Mesenchymal stem cell (in vitro differentiated cells and primary cell): ENCODE measurements at regions not wholly inside any gene's neighbourhood (a gene's known extent, or its start where the extent isn't known, plus 50 kb on each side); places are given as distances from the start of the nearest gene placed in this dataset.

ENCODE experiments used
- DNase-seq: peaks from one replicate; pipeline ENCODE4 v3.0.0-alpha.2; 2013
- H2AFZ ChIP-seq: one replicate; pipeline ENCODE4 v1.6.1; 2013; ENCODE audit warnings: low read depth, mild to moderate bottlenecking, control low read depth, inconsistent platforms, low read length, moderate library complexity
- H2AK5ac ChIP-seq: 2 replicates; pipeline ENCODE4 v1.6.1; 2013; ENCODE audit warnings: low read length, moderate library complexity, mild to moderate bottlenecking, inconsistent platforms; ENCODE audit not compliant: severe bottlenecking
- H2BK120ac ChIP-seq: one replicate; pipeline ENCODE4 v1.6.1; 2013; ENCODE audit warnings: low read depth, mild to moderate bottlenecking, inconsistent platforms, low read length, moderate library complexity
- H2BK12ac ChIP-seq, 2 experiments: one replicate each; pipeline ENCODE4 v1.6.1; 2013; ENCODE audit warnings: inconsistent platforms in 2 of 2, low read length in 2 of 2, mild to moderate bottlenecking in 2 of 2, moderate library complexity in 2 of 2, control low read depth in 1 of 2
- H2BK15ac ChIP-seq: one replicate; pipeline ENCODE4 v1.6.1; 2013; ENCODE audit warnings: mild to moderate bottlenecking, low read depth, inconsistent platforms; ENCODE audit not compliant: poor library complexity, severe bottlenecking
- H2BK5ac ChIP-seq: 2 replicates; pipeline ENCODE4 v1.6.1; 2013; ENCODE audit warnings: low read depth, mild to moderate bottlenecking, low read length, control low read depth, inconsistent platforms; ENCODE audit not compliant: poor library complexity, severe bottlenecking
- H3K14ac ChIP-seq, 2 experiments: one replicate each; pipeline ENCODE4 v1.6.1; 2013; ENCODE audit warnings: inconsistent platforms in 2 of 2, low read length in 2 of 2, control low read depth in 1 of 2, mild to moderate bottlenecking in 1 of 2, moderate library complexity in 1 of 2
- H3K18ac ChIP-seq, 2 experiments: one replicate each; pipeline ENCODE4 v1.6.1; 2013; ENCODE audit warnings: inconsistent platforms in 2 of 2, low read length in 2 of 2, control low read depth in 1 of 2, low read depth in 1 of 2, mild to moderate bottlenecking in 1 of 2
- H3K23ac ChIP-seq, 2 experiments: one replicate each; pipeline ENCODE4 v1.6.1; 2013; ENCODE audit warnings: inconsistent platforms in 2 of 2, low read length in 2 of 2, mild to moderate bottlenecking in 2 of 2, moderate library complexity in 2 of 2, control low read depth in 1 of 2
- H3K27ac ChIP-seq: 2 replicates; pipeline ENCODE4 v1.5.1; 2013; ENCODE audit warnings: mild to moderate bottlenecking, moderate library complexity, low read length, control low read depth, inconsistent platforms; ENCODE audit not compliant: poor library complexity, severe bottlenecking
- H3K27me3 ChIP-seq, 2 experiments: 2 replicates each; pipeline versions ENCODE4 v1.6.1 to v1.7.0; 2013; ENCODE audit warnings: low read length in 2 of 2, mild to moderate bottlenecking in 2 of 2, moderate library complexity in 2 of 2, control low read depth in 1 of 2, inconsistent platforms in 1 of 2; ENCODE audit not compliant: control insufficient read depth in 1 of 2, insufficient read depth in 1 of 2
- H3K36me3 ChIP-seq, 2 experiments: 2 replicates each; pipeline versions ENCODE4 v1.6.1 to v1.7.0; 2013; ENCODE audit warnings: low read length in 2 of 2, control low read depth in 1 of 2, inconsistent platforms in 1 of 2, low read depth in 1 of 2, mild to moderate bottlenecking in 1 of 2; ENCODE audit not compliant: insufficient read depth in 2 of 2, control insufficient read depth in 1 of 2
- H3K4ac ChIP-seq, 2 experiments: one replicate each; pipeline ENCODE4 v1.6.1; 2013; ENCODE audit warnings: inconsistent platforms in 2 of 2, low read length in 2 of 2, mild to moderate bottlenecking in 2 of 2, moderate library complexity in 2 of 2, control low read depth in 1 of 2, low read depth in 1 of 2
- H3K4me1 ChIP-seq: 2 replicates; pipeline ENCODE4 v1.6.1; 2013; ENCODE audit warnings: low read depth, low read length, control low read depth; ENCODE audit not compliant: control insufficient read depth, insufficient read depth
- H3K4me2 ChIP-seq: 2 replicates; pipeline ENCODE4 v1.6.1; 2013; ENCODE audit warnings: low read length, mild to moderate bottlenecking, inconsistent platforms; ENCODE audit not compliant: poor library complexity, severe bottlenecking
- H3K4me3 ChIP-seq, 2 experiments: 2 replicates each; pipeline versions ENCODE4 v1.5.1 to v1.7.0; 2013; ENCODE audit warnings: low read length in 2 of 2, mild to moderate bottlenecking in 2 of 2, control low read depth in 1 of 2, low read depth in 1 of 2; ENCODE audit not compliant: insufficient read depth in 1 of 2
- H3K79me1 ChIP-seq: replicated peaks from 2 replicates; pipeline ENCODE4 v1.6.1; 2013; ENCODE audit warnings: mild to moderate bottlenecking, control low read depth, low read length, inconsistent platforms; ENCODE audit not compliant: poor library complexity, severe bottlenecking
- H3K9ac ChIP-seq: 2 replicates; pipeline ENCODE4 v1.7.0; 2013; ENCODE audit warnings: mild to moderate bottlenecking, low read length, moderate library complexity
- H3K9me3 ChIP-seq: 2 replicates; pipeline ENCODE4 v1.7.0; 2013; ENCODE audit warnings: mild to moderate bottlenecking, low read length; ENCODE audit not compliant: control insufficient read depth
- H4K8ac ChIP-seq: one replicate; pipeline ENCODE4 v1.6.1; 2013; ENCODE audit warnings: inconsistent platforms, mild to moderate bottlenecking, low read length, moderate library complexity
- H4K91ac ChIP-seq: one replicate; pipeline ENCODE4 v1.6.1; 2013; ENCODE audit warnings: mild to moderate bottlenecking, low read length, inconsistent platforms
- WGBS: methylation state at CpG from one replicate; pipeline ENCODE4 v1.1.7; 2013; ENCODE audit warnings: mixed read lengths; 5-methylcytosine and 5-hydroxymethylcytosine counted together

DNA sequence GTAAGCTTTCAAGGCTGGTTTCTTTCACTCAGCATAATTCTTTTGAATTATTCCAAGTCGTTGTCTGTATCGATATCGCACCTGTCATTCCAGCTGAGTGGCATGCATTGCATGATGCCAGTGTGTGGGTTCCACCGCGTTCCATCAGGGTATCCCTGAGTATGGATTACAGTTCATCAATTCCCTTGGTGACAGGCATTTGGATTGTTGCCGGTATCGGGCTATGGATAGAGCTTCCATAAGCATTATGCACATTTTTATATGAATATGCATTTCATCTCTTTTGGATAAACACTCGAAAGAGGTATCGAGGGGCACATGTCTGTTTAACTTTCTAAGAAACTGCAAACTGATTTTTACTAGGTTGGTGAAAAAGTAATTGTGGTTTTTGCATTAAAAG is 698.8 kb downstream of the BRD1 start:
- Histone ChIP-seq H3K9me3 (no peaks in the 10 kb centered on the region), H3K36me3 (no peaks in the 10 kb centered on the region), H3K9ac (no peak overlapping the region), H3K4me2 (no peak overlapping the region), H4K8ac (no peak overlapping the region), H3K4me3 (no peak overlapping the region), H3K4ac (no peak overlapping the region), H3K4me1 (no peaks in the 10 kb centered on the region), H2BK12ac (no peak overlapping the region), H3K18ac (no peak overlapping the region), H3K14ac (no peak overlapping the region), H2AFZ (no peak overlapping the region), H3K27me3 (peaks cover 0 to 3% of the 10 kb centered on the region in 2 experiments), H3K27ac (no peak overlapping the region), H4K91ac (no peak overlapping the region), H2BK5ac (no peak overlapping the region), H2BK120ac (no peak overlapping the region), H2AK5ac (no peak overlapping the region), H2BK15ac (no peak overlapping the region), H3K79me1 (no peaks in the 10 kb centered on the region), H3K23ac (no peak overlapping the region)
- DNase-seq = no peak
- 96% methylated on average over 7 of the region's 9 CpGs for WGBS

DNA sequence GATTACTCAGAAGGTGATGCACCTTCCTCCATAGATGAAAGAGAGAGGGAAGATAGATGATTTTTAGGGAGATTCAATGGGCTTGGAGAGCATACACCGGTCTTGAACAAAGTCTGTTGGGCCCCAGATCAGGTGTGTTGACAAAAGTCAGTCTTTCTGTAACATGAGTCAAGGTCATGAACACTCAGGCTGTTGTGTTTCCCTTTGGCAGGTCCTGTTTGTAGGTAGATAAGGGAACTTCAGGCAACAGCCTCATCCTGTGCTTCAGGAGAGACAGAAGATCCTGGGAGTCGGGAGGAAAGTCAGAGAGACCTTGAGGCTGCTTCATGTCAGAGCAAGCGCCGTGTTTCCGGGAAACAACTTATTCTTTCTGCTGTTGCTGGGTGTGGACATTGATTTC is 703.1 kb downstream of the BRD1 start:
- DNase-seq = no peak
- no peak overlapping the region for H3K4ac ChIP-seq
- H3K9ac ChIP-seq = no peak overlapping the region
- no peak overlapping the region for H2BK12ac ChIP-seq
- no peak overlapping the region for H3K14ac ChIP-seq
- no peaks in the 10 kb centered on the region for H3K79me1 ChIP-seq
- no peak overlapping the region for H3K23ac ChIP-seq
- no peak overlapping the region for H2BK5ac ChIP-seq
- H3K27me3 ChIP-seq = peaks cover 0 to 5% of the 10 kb centered on the region in 2 experiments
- H2BK120ac ChIP-seq = no peak overlapping the region
- H4K8ac ChIP-seq = no peak overlapping the region
- no peak overlapping the region for H3K18ac ChIP-seq
- no peaks in the 10 kb centered on the region for H3K36me3 ChIP-seq
- H3K27ac ChIP-seq = no peak overlapping the region
- no peak overlapping the region for H4K91ac ChIP-seq
- WGBS = 78% methylated on average over 5 of the region's 5 CpGs
- no peak overlapping the region for H2AFZ ChIP-seq
- H3K4me1 ChIP-seq = no peaks in the 10 kb centered on the region
- no peak overlapping the region for H2BK15ac ChIP-seq
- no peak overlapping the region for H3K4me3 ChIP-seq
- H3K4me2 ChIP-seq = no peak overlapping the region
- no peak overlapping the region for H2AK5ac ChIP-seq
- no peaks in the 10 kb centered on the region for H3K9me3 ChIP-seq

- Histone ChIP-seq H3K4ac (no peak overlapping the region), H3K9ac (no peak overlapping the region), H2BK15ac (no peak overlapping the region), H3K79me1 (no peaks in the 10 kb centered on the region), H2AFZ (no peak overlapping the region), H4K8ac (no peak overlapping the region), H3K4me2 (no peak overlapping the region), H3K4me1 (no peaks in the 10 kb centered on the region), H3K4me3 (peak overlapping the region in 1 of 2 experiments; percentile 8), H3K14ac (no peak overlapping the region), H3K27me3 (peaks cover 0 to 5% of the 10 kb centered on the region in 2 experiments), H2BK12ac (no peak overlapping the region), H3K27ac (no peak overlapping the region), H3K23ac (no peak overlapping the region), H2BK120ac (no peak overlapping the region), H3K36me3 (no peaks in the 10 kb centered on the region), H3K18ac (no peak overlapping the region), H3K9me3 (no peaks in the 10 kb centered on the region), H4K91ac (peak overlapping the region; percentile 72), H2BK5ac (no peak overlapping the region), H2AK5ac (no peak overlapping the region)
- WGBS = 67% methylated on average over 11 of the region's 11 CpGs
- no peak for DNase-seq
These were observed 704.0 kb downstream of the BRD1 start for GRCh38 chr22:49123621-49124192.

GRCh38 chr22:49119551-49119952 is 708.1 kb downstream of the BRD1 start:
- Histone ChIP-seq H2BK120ac (no peak overlapping the region), H3K14ac (no peak overlapping the region), H3K4ac (no peak overlapping the region), H2BK12ac (no peak overlapping the region), H3K27ac (no peak overlapping the region), H3K4me2 (no peak overlapping the region), H3K36me3 (no peaks in the 10 kb centered on the region), H3K27me3 (peaks cover 0 to 5% of the 10 kb centered on the region in 2 experiments), H2BK15ac (no peak overlapping the region), H2AK5ac (no peak overlapping the region), H3K9me3 (no peaks in the 10 kb centered on the region), H3K23ac (no peak overlapping the region), H3K9ac (no peak overlapping the region), H2BK5ac (no peak overlapping the region), H4K8ac (no peak overlapping the region), H3K4me3 (no peak overlapping the region), H3K79me1 (no peaks in the 10 kb centered on the region), H2AFZ (no peak overlapping the region), H3K4me1 (no peaks in the 10 kb centered on the region), H4K91ac (no peak overlapping the region), H3K18ac (no peak overlapping the region)
- DNase-seq = no peak
- WGBS = 25% methylated on average over 13 of the region's 13 CpGs
